Activated naive CD4-positive, alpha-beta T cell treated with anti-CD3 and anti-CD28 coated beads, Interleukin-2, amount 50 U/mL, for 24 hours (primary cell): ENCODE measurements at regions not wholly inside any gene's neighbourhood (a gene's known extent, or its start where the extent isn't known, plus 50 kb on each side); places are given as distances from the start of the nearest gene placed in this dataset.

Experiments
- H3K27ac Mint-ChIP-seq: one replicate; pipeline ENCODE4 v1.8.0; 2021; ENCODE audit warnings: mild to moderate bottlenecking, mixed read lengths
- H3K27me3 Mint-ChIP-seq: one replicate; pipeline ENCODE4 v1.8.0; 2021; ENCODE audit warnings: mixed read lengths
- H3K36me3 Mint-ChIP-seq: one replicate; pipeline ENCODE4 v1.8.0; 2021; ENCODE audit warnings: mixed read lengths
- H3K4me1 Mint-ChIP-seq: one replicate; pipeline ENCODE4 v1.8.0; 2021; ENCODE audit warnings: mixed read lengths
- H3K4me3 Mint-ChIP-seq: one replicate; pipeline ENCODE4 v1.8.0; 2021; ENCODE audit warnings: mild to moderate bottlenecking, mixed read lengths
- H3K9me3 Mint-ChIP-seq: one replicate; pipeline ENCODE4 v1.8.0; 2021; ENCODE audit warnings: mixed read lengths

GRCh38 chr14:101440496-101440895, 120.8 kb upstream of the DIO3 start:
- Mint-ChIP-seq H3K36me3 (no peaks in the 10 kb centered on the region), H3K27ac (no peak overlapping the region), H3K27me3 (peaks cover 46% of the 10 kb centered on the region), H3K9me3 (no peaks in the 10 kb centered on the region), H3K4me1 (peaks cover 32% of the 10 kb centered on the region), H3K4me3 (no peak overlapping the region)

- Mint-ChIP-seq H3K4me1 (peaks cover 33% of the 10 kb centered on the region), H3K27ac (peak overlapping the region; percentile 74), H3K36me3 (no peaks in the 10 kb centered on the region), H3K9me3 (no peaks in the 10 kb centered on the region), H3K4me3 (no peak overlapping the region), H3K27me3 (peaks cover 46% of the 10 kb centered on the region)
These were observed 119.6 kb upstream of the DIO3 start for GRCh38 chr14:101441710-101442109.

GRCh38 chr14:101442451-101442850, 118.8 kb upstream of the DIO3 start:
- Mint-ChIP-seq H3K4me3 (peak overlapping the region; percentile 49), H3K27me3 (peaks cover 49% of the 10 kb centered on the region), H3K27ac (peak overlapping the region; percentile 63), H3K4me1 (peaks cover 36% of the 10 kb centered on the region), H3K9me3 (no peaks in the 10 kb centered on the region), H3K36me3 (no peaks in the 10 kb centered on the region)

GRCh38 chr14:101444116-101444515, 117.2 kb upstream of the DIO3 start:
- Mint-ChIP-seq H3K27ac (peak overlapping the region; percentile 51), H3K4me1 (peaks cover 36% of the 10 kb centered on the region), H3K27me3 (peaks cover 56% of the 10 kb centered on the region), H3K36me3 (no peaks in the 10 kb centered on the region), H3K4me3 (no peak overlapping the region), H3K9me3 (no peaks in the 10 kb centered on the region)

- Mint-ChIP-seq H3K27me3 (peaks cover 62% of the 10 kb centered on the region), H3K4me3 (no peak overlapping the region), H3K4me1 (peaks cover 36% of the 10 kb centered on the region), H3K27ac (no peak overlapping the region), H3K9me3 (no peaks in the 10 kb centered on the region), H3K36me3 (no peaks in the 10 kb centered on the region)
These were observed 116.0 kb upstream of the DIO3 start for GRCh38 chr14:101445278-101445677.

- Mint-ChIP-seq H3K9me3 (no peaks in the 10 kb centered on the region), H3K4me1 (peaks cover 34% of the 10 kb centered on the region), H3K27ac (no peak overlapping the region), H3K36me3 (no peaks in the 10 kb centered on the region), H3K4me3 (no peak overlapping the region), H3K27me3 (peaks cover 61% of the 10 kb centered on the region)
These were observed 114.8 kb upstream of the DIO3 start for GRCh38 chr14:101446387-101446969.

- H3K27ac Mint-ChIP-seq, result no peak overlapping the region
- H3K27me3 Mint-ChIP-seq, result peaks cover 62% of the 10 kb centered on the region
- H3K4me3 Mint-ChIP-seq, result no peak overlapping the region
- no peaks in the 10 kb centered on the region for H3K36me3 Mint-ChIP-seq
- H3K9me3 Mint-ChIP-seq, result no peaks in the 10 kb centered on the region
- H3K4me1 Mint-ChIP-seq, result peaks cover 10% of the 10 kb centered on the region
These were observed 112.2 kb upstream of the DIO3 start for GRCh38 chr14:101449114-101449513.

GRCh38 chr14:101451166-101451565, 110.1 kb upstream of the DIO3 start:
- Mint-ChIP-seq H3K4me3 (no peak overlapping the region), H3K27ac (no peak overlapping the region), H3K36me3 (no peaks in the 10 kb centered on the region), H3K27me3 (peaks cover 68% of the 10 kb centered on the region), H3K9me3 (no peaks in the 10 kb centered on the region), H3K4me1 (peaks cover 4% of the 10 kb centered on the region)

- Mint-ChIP-seq H3K4me1 (peaks cover 8% of the 10 kb centered on the region), H3K27me3 (peaks cover 65% of the 10 kb centered on the region), H3K9me3 (no peaks in the 10 kb centered on the region), H3K4me3 (no peak overlapping the region), H3K36me3 (no peaks in the 10 kb centered on the region), H3K27ac (no peak overlapping the region)
These were observed 108.1 kb upstream of the DIO3 start for GRCh38 chr14:101453225-101453624.

- Mint-ChIP-seq H3K27me3 (peaks cover 61% of the 10 kb centered on the region), H3K36me3 (no peaks in the 10 kb centered on the region), H3K27ac (no peak overlapping the region), H3K9me3 (no peaks in the 10 kb centered on the region), H3K4me1 (peaks cover 8% of the 10 kb centered on the region), H3K4me3 (no peak overlapping the region)
These were observed 107.1 kb upstream of the DIO3 start for GRCh38 chr14:101454229-101454628.

GRCh38 chr14:101456246-101457175, 104.8 kb upstream of the DIO3 start:
- no peaks in the 10 kb centered on the region for H3K36me3 Mint-ChIP-seq
- peaks cover 8% of the 10 kb centered on the region for H3K4me1 Mint-ChIP-seq
- H3K27ac Mint-ChIP-seq, result no peak overlapping the region
- peak overlapping the region; percentile 39 for H3K4me3 Mint-ChIP-seq
- H3K27me3 Mint-ChIP-seq, result peaks cover 56% of the 10 kb centered on the region
- H3K9me3 Mint-ChIP-seq, result no peaks in the 10 kb centered on the region

GRCh38 chr14:101457301-101457935, 103.9 kb upstream of the DIO3 start:
- Mint-ChIP-seq H3K27me3 (peaks cover 54% of the 10 kb centered on the region), H3K4me1 (peaks cover 8% of the 10 kb centered on the region), H3K4me3 (no peak overlapping the region), H3K9me3 (no peaks in the 10 kb centered on the region), H3K27ac (no peak overlapping the region), H3K36me3 (no peaks in the 10 kb centered on the region)

GRCh38 chr14:101457936-101458740, 103.2 kb upstream of the DIO3 start:
- Mint-ChIP-seq H3K4me1 (peaks cover 8% of the 10 kb centered on the region), H3K4me3 (no peak overlapping the region), H3K36me3 (no peaks in the 10 kb centered on the region), H3K9me3 (no peaks in the 10 kb centered on the region), H3K27me3 (peaks cover 48% of the 10 kb centered on the region), H3K27ac (no peak overlapping the region)

- Mint-ChIP-seq H3K36me3 (no peaks in the 10 kb centered on the region), H3K27me3 (peaks cover 44% of the 10 kb centered on the region), H3K4me3 (no peak overlapping the region), H3K4me1 (peaks cover 8% of the 10 kb centered on the region), H3K9me3 (no peaks in the 10 kb centered on the region), H3K27ac (no peak overlapping the region)
These were observed 102.3 kb upstream of the DIO3 start for GRCh38 chr14:101458741-101459550.

GRCh38 chr14:101459551-101459900, 101.8 kb upstream of the DIO3 start:
- Mint-ChIP-seq H3K27me3 (peaks cover 40% of the 10 kb centered on the region), H3K9me3 (no peaks in the 10 kb centered on the region), H3K4me1 (peaks cover 8% of the 10 kb centered on the region), H3K36me3 (no peaks in the 10 kb centered on the region), H3K27ac (no peak overlapping the region), H3K4me3 (no peak overlapping the region)
